GM12874 (cell line): ENCODE measurements at regions not wholly inside any gene's neighbourhood (a gene's known extent, or its start where the extent isn't known, plus 50 kb on each side); places are given as distances from the start of the nearest gene placed in this dataset.

Source experiments
- TF ChIP-seq, protein P1 (sequence below): IDR thresholded peaks from 2 replicates; pipeline ENCODE4 v1.5.1; 2011; ENCODE audit warnings: low read depth, mild to moderate bottlenecking, control low read depth, low read length, moderate library complexity; ENCODE audit not compliant: insufficient read depth

DNA sequence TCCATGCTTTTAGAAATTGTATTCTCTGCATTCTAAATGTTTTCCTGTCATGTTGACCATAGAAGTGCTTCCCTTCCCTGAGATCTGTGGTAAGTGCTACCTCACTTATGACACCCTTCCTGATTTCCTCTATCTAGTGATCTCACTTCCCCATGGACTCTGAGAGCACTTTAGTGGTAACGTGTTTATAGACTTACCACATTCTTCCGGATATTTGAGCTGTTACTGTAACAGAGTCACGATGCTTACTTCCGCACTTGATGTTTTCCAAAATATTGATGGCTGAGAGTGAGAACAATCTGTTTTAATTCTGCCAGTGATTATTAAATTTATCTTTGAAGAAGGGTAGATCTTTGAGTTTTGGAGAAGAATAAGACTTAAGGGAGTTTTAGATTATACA is 60.1 kb upstream of the NAMPT start:
- TF ChIP-seq, protein P1, sequence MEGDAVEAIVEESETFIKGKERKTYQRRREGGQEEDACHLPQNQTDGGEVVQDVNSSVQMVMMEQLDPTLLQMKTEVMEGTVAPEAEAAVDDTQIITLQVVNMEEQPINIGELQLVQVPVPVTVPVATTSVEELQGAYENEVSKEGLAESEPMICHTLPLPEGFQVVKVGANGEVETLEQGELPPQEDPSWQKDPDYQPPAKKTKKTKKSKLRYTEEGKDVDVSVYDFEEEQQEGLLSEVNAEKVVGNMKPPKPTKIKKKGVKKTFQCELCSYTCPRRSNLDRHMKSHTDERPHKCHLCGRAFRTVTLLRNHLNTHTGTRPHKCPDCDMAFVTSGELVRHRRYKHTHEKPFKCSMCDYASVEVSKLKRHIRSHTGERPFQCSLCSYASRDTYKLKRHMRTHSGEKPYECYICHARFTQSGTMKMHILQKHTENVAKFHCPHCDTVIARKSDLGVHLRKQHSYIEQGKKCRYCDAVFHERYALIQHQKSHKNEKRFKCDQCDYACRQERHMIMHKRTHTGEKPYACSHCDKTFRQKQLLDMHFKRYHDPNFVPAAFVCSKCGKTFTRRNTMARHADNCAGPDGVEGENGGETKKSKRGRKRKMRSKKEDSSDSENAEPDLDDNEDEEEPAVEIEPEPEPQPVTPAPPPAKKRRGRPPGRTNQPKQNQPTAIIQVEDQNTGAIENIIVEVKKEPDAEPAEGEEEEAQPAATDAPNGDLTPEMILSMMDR = no peak

DNA sequence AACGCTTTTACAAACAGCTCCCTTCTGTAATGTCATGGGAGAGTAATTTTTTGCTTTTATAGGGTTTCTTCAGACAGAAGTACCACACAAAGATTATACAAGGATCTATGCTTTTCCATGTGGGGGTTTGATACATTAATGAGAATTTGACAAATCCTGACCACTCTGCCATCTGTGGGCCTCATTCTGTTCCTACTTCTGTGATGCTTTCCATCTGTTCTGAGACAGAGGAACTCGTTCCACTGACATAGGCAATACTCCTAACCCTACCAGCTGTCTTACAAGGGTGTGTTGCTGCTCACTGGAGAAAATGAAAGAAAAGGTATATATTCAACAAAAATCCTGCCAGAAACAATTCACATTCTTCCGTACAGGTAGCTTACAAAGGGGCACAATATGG is 59.4 kb upstream of the NAMPT start:
- TF ChIP-seq, protein P1 = no peak

DNA sequence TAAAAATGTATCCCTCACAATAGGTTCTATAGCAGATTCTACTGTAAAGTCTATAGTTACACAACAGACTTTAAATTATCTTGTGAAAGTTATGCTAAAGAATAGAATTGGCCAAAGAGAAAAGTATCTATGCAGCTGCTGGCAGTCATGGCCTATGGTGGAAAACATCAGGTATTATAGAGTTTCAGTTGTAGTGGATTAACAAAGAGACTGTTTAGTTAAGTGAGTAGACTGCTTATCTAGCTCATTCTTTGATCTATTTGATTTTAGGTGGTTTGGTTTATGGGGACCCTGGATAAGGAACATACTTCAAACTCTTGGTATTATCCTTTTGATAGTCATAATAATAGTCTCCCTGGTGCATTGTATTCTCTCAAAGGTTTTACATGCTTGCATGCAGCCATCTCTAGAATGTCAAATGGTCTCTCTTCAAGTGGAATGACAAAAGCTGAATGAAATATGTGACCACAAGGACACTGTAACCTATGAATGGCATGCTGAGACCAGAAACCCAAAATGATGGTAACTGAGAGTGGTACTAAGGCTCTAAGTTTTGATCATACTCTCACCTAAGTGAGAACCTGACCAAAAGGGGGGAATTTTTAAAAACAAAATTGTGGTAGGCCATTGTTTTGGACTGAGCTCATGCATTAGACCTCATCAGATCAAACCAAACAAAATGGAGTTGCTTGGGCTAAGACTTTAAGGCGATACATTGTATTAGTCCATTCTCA is 54.9 kb upstream of the NAMPT start:
- TF ChIP-seq, protein P1 = no peak

DNA sequence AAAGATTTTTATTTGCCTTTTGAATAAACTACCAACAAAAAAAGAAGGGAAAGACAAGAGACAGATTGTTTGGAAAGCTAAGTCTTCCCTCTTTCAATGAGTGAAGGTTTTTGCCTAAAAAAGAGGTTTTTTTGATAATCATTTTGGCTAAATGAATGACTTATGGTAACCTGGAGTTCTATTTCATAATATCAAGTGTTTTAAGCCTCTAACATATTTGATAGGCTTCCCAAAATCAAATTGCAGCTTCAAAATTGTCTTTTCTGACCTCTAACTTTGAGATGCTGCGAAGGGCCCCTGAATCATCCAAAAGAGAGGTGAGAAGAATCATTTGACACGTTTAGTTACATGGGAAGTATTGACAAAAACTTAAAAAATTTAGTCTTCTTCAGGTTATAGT is 53.0 kb upstream of the NAMPT start:
- TF ChIP-seq, protein P1 = no peak

DNA sequence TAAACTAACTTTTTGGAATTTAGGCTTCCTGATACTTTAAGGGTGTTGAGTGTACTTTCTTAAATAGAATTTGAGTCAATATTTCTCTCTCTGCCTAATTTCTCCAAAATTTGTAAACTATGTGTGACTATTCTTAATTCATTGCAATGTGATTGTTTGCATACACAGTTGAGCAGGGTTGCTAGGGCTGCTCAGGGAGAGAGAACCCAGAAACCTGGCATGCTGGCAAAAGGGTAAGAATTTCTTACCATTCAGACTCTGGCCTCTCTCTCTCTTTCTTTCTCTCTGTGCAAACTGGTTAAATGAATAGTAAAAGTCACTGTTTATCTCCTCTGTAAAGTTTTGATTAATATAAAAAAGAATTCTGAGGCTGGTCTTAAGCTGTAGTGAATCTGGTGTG is 51.0 kb upstream of the NAMPT start:
- TF ChIP-seq, protein P1 = no peak
